GM23338 (cell line): ENCODE measurements at regions not wholly inside any gene's neighbourhood (a gene's known extent, or its start where the extent isn't known, plus 50 kb on each side); places are given as distances from the start of the nearest gene placed in this dataset.

Experiments
- EZH2phosphoT487 ChIP-seq: fragments of 200-600 bp; sonication (generic); IDR thresholded peaks from one replicate; pipeline ENCODE4 v1.8.1; 2018; ENCODE audit warnings: antibody characterized with exemption; ENCODE audit not compliant: unreplicated experiment
- POLR2AphosphoS5 ChIP-seq: IDR thresholded peaks from 2 replicates; pipeline ENCODE4 v1.6.1; 2016; ENCODE audit warnings: antibody characterized with exemption, low read depth
- TF ChIP-seq, protein P1 (sequence below), 2 experiments: fragments of 200-600 bp in 1 of 2; sonication (generic) in 1 of 2; conservative IDR thresholded peaks; 2 replicates each; pipeline versions ENCODE4 v1.5.1 to v1.6.1; 2016 to 2017; ENCODE audit warnings: antibody characterized with exemption in 2 of 2, low read depth in 2 of 2, mild to moderate bottlenecking in 2 of 2, moderate library complexity in 1 of 2

DNA sequence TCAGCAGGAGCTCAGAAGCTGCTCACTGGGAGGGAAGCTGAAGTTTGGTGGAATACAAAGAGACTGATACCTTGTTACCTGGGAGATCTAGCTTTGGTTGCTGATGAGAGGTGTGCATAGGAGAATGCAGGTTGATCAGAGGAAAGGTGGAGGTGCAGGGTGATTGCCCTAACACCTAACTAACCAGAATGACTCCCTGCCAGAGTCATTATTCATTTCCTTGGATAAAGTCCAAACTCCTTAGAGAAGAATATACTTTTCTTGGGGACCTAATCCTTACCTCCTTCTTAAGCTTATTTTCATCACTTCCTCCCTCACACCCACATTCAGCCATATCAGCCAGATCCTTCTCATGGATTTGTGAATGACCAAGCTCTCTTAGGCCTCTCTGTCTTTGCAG lies 814.2 kb upstream of the TENM4 start:
- TF ChIP-seq, protein P1, sequence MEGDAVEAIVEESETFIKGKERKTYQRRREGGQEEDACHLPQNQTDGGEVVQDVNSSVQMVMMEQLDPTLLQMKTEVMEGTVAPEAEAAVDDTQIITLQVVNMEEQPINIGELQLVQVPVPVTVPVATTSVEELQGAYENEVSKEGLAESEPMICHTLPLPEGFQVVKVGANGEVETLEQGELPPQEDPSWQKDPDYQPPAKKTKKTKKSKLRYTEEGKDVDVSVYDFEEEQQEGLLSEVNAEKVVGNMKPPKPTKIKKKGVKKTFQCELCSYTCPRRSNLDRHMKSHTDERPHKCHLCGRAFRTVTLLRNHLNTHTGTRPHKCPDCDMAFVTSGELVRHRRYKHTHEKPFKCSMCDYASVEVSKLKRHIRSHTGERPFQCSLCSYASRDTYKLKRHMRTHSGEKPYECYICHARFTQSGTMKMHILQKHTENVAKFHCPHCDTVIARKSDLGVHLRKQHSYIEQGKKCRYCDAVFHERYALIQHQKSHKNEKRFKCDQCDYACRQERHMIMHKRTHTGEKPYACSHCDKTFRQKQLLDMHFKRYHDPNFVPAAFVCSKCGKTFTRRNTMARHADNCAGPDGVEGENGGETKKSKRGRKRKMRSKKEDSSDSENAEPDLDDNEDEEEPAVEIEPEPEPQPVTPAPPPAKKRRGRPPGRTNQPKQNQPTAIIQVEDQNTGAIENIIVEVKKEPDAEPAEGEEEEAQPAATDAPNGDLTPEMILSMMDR (conservative IDR thresholded peaks at IDR 0.05; ENCODE audit: low read depth in 2 of 2): no peak
- TF ChIP-seq POLR2AphosphoS5 (no peak), EZH2phosphoT487 (no peak)
